ENCODE measurements at regions not wholly inside any gene's neighbourhood (a gene's known extent, or its start where the extent isn't known, plus 50 kb on each side); places are given as distances from the start of the nearest gene placed in this dataset.
"Not testable (repeated sequence)": the region's sequence is repeated elsewhere in the genome, so short reads cannot be mapped to it uniquely, and the experiment has no call there.

GRCh38 chr6:154632119-154632518 is 101.1 kb upstream of the SCAF8 start:
- DNase-seq (no peak), ATAC-seq (no peak)
- H3K27ac Mint-ChIP-seq: no peak overlapping the region
- ChIA-PET CTCF (no interaction called here), POLR2A (no interaction called here)
- intact Hi-C loops (cut with micrococcal nuclease): no loop called here
- TF ChIP-seq CTCF (IDR thresholded peaks at IDR 0.05): no peak
- no peaks in the 10 kb centered on the region for H3K4me1 Mint-ChIP-seq (ENCODE audit: low read depth)
- H3K27me3 Mint-ChIP-seq: peaks cover 15% of the 10 kb centered on the region
- H3K36me3 Mint-ChIP-seq (ENCODE audit: low read depth): no peaks in the 10 kb centered on the region
- peaks cover 5% of the 10 kb centered on the region for H3K9me3 Mint-ChIP-seq
- no peak overlapping the region for H3K4me3 Mint-ChIP-seq

- Mint-ChIP-seq H3K36me3 (ENCODE audit: low read depth) (no peaks in the 10 kb centered on the region), H3K27ac (no peak overlapping the region), H3K4me1 (ENCODE audit: low read depth) (no peaks in the 10 kb centered on the region), H3K9me3 (peaks cover 5% of the 10 kb centered on the region), H3K4me3 (no peak overlapping the region), H3K27me3 (peaks cover 1% of the 10 kb centered on the region)
- DNase-seq (no peak), ATAC-seq (no peak)
- POLR2A ChIA-PET: no interaction called here
- no peak for TF ChIP-seq CTCF (IDR thresholded peaks at IDR 0.05)
- intact Hi-C loops (cut with micrococcal nuclease): no loop called here
- CTCF ChIA-PET: no interaction called here
These were observed 95.8 kb upstream of the SCAF8 start for GRCh38 chr6:154637392-154637791.

GRCh38 chr6:154638369-154638768 is 94.8 kb upstream of the SCAF8 start:
- Mint-ChIP-seq H3K27me3 (peaks cover 1% of the 10 kb centered on the region), H3K4me3 (no peak overlapping the region), H3K9me3 (peaks cover 5% of the 10 kb centered on the region), H3K27ac (no peak overlapping the region), H3K36me3 (ENCODE audit: low read depth) (no peaks in the 10 kb centered on the region), H3K4me1 (ENCODE audit: low read depth) (no peaks in the 10 kb centered on the region)
- intact Hi-C loops (cut with micrococcal nuclease): no loop called here
- DNase-seq (no peak), ATAC-seq (no peak)
- ChIA-PET CTCF (interaction anchor here (2.0 kb wide), 1 partner anchor 11 kb away, joined by 4 read pairs; no protein-coding TSS in a partner anchor), POLR2A (interaction anchor here (0.6 kb wide), 1 partner anchor 165 kb away, joined by 4 read pairs; no protein-coding TSS in a partner anchor)
- TF ChIP-seq CTCF (IDR thresholded peaks at IDR 0.05): no peak

GRCh38 chr6:154639196-154639595 is 94.0 kb upstream of the SCAF8 start:
- H3K36me3 Mint-ChIP-seq (ENCODE audit: low read depth); POLR2A ChIA-PET; H3K4me1 Mint-ChIP-seq (ENCODE audit: low read depth); H3K27me3 Mint-ChIP-seq; H3K4me3 Mint-ChIP-seq; H3K9me3 Mint-ChIP-seq; intact Hi-C loops (cut with micrococcal nuclease); H3K27ac Mint-ChIP-seq; ATAC-seq; DNase-seq: not testable (repeated sequence)
- CTCF ChIA-PET: interaction anchor here (2.0 kb wide), 1 partner anchor 10 kb away, joined by 4 read pairs; no protein-coding TSS in a partner anchor

- ChIA-PET POLR2A (no interaction called here), CTCF (no interaction called here)
- Mint-ChIP-seq H3K9me3 (no peaks in the 10 kb centered on the region), H3K4me3 (no peak overlapping the region), H3K36me3 (ENCODE audit: low read depth) (no peaks in the 10 kb centered on the region), H3K27me3 (no peaks in the 10 kb centered on the region), H3K4me1 (ENCODE audit: low read depth) (no peaks in the 10 kb centered on the region), H3K27ac (no peak overlapping the region)
- ATAC-seq (no peak), DNase-seq (no peak)
- intact Hi-C loops (cut with micrococcal nuclease): no loop called here
- no peak for TF ChIP-seq CTCF (IDR thresholded peaks at IDR 0.05)
These were observed 84.9 kb upstream of the SCAF8 start for GRCh38 chr6:154648188-154648887.
